ENCODE measurements at regions not wholly inside any gene's neighbourhood (a gene's known extent, or its start where the extent isn't known, plus 50 kb on each side); places are given as distances from the start of the nearest gene placed in this dataset.

DNA sequence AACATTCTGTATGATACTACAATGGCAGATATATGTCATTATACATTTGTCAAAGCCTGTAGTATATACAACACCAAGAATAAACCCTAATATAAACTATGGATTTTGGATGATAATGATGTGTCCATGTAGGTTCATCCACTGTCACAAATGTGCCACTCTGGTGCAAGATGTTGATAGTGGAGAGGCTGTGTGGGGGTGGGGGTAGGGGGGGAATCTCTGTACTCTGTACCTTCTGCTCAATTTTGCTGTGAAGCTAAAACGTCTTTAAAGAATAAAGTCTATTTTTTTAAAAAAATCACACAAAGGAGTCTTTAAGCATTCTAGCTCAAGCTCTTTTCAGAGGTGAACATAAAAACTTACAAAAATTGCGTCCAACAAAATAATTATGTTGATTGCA lies 88.2 kb upstream of the ABI3BP start:
- DNase-seq = no peak

DNA sequence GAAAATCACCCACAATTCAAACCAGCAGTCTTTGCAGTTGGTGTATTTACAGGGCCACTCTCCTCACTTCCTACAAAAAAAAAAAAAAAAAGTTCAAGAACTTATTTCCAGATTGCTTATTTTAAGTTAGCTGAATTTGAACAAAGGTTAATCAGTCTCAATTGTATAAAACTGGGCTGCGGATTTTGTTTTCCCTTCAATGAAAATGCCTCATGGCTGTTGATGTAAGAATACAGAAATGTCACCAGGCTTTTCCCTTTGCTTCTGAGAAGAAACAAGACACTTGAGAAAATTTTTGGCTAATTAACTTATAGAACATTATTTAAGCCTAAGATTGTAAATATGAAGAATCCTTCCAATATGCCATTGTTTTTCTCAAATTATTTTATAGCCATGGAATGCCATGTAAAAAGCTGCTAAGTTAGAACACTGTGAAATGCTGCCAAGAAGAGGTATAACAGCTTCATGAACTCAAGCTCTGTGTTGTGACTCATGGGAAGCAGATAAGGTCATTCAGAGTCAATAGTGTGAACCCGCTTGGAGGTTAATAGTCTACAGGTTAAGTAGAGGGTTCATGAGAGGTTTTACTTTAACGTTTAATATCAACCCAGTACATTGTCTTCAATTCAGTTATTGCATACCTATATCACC lies 84.3 kb upstream of the ABI3BP start:
- no peak for DNase-seq

DNA sequence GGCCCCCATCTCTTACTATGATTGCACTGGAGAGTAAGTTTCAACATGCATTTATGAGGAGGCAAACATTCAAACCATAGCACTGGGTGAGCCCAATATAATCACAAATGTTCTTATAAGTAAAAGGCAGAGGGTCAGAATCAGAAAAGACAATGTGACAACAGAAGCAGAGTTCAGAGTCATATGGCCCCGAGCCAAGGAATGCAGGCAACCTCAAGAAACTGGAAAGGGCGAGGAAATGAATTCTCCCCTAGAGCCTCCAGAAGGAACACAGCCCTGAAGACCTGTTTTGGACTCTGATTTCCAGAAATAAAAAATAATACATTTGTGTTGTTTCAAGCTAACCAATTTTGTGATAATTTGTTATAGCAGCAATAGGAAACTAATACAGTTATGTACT lies 81.3 kb upstream of the ABI3BP start:
- no peak for DNase-seq

DNA sequence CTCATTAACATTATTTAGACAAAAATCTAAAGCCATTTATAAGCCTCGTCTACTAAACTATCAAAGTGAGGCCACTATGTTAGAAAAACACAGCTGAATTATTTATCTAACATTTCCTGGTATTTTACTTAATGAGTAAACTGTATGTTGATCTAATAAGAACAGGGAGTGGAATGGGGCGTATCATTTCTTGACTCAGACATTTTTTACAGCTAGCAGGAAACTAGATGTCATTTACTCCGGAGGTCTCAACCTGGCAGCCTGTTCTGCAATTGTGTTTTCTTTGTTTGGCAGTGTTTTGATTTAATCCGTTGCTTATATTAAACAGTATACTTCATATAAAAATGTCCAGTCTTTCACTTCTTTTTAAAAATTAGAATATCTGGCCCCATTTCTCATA lies 79.1 kb upstream of the ABI3BP start:
- DNase-seq = no peak

DNA sequence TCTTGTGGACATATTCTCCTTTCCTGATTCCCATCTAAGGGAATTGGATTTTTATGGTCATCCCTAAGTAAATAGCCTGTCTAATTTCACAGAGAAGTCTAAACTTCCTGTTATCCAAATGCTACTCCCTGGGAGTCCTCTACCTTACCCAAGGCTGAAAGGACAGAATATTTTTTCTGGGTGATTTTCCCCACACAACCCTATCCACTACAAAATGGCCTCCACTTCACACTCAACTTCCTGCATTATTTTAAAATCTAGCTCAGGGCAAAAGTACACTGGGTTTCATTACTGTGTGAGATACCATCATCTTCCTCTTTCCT lies 77.5 kb upstream of the ABI3BP start:
- no peak for DNase-seq

DNA sequence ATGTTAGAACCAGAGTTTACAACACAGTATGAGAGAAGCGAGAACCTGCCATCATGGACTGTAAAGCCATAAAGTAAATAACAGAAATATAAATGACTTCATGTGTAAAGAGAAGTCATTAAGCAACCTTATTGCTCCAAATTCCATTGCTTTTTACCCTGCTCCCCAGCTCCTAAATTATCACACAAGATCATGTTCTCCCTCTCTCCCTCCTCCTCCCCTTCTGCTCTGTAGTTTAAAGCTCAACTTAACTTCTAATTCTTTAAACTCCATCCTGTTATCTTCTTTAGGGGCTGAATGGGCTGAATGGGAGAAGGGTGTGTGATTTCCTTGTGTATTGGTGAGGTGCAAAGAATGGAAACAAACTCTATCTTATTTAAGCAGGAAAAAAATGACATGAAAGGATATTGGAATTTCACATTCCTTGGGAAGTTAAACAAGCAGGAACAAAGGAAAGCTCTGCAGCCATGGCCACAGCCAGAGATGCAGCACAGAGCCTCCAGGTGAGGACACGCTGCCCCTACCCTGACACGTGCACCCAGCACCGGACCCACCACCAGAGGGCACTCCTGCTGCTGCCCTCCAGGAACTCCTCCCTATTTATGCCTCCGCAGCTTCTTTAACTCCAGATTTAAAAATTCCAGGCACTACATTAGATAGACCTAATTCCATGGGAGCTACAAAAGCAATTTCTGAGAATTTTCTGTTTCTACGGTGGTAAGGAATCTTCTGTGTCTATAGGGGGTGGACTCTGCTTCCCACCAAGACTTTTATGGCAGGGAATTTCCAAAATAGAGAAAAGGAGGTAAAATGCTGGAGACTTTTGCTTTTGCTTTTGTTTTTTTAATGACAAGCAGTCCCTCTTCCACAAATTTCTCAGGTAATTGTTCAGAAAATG lies 76.9 kb upstream of the ABI3BP start:
- DNase-seq = peak; percentile 66

DNA sequence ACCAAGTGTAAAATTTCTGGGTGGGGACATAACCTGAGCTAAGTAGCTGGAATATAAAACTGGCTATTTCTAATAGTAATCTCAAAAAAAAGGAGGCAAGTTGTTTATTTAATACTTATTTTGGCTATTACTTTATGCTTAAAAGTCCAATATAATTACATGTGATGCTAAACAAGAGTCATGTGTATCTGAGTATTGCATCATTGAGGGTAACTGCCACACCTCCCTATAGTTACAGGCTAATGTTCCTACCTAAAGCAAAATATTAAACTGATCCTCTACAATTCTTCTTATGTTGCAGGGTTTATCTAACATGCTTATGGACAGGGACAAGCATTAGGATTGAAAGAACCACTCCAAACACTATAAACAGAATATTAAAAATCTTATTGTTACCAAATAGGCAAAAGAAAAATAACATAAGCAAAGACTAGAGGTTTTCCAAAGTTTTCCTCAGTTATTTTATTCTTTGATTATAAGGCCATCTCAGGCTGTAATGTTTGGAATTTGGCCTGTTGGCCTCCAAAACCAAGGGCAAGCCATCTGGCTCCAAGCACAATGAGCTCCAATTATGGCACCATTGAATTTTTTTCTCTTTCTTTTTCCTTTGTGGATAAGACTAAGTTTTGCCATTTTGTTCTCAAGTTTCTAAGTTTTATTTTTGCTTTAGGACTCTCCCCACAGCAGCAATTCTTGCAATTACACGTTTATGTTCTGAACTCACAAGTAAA lies 75.8 kb upstream of the ABI3BP start:
- DNase-seq = no peak

DNA sequence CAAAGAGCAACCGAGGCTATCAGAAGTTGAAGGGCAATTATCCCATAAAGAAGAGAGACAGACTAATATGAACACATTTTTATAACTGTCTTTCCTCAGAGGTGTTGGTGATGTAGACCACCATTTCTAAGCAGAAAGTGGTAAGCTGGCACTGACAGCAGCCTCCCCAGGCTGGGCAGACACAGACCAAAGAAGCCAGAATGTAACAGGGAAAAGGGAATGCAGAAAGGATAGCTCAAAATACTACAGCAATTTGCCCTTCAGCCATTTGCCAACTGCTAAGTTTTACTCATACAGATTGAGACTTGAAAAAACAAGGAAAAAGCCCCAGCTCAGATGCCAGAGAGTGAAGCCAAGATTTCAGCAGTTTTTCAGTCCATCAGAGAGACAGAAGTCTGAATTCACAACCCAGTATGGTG lies 73.5 kb upstream of the ABI3BP start:
- DNase-seq = no peak

DNA sequence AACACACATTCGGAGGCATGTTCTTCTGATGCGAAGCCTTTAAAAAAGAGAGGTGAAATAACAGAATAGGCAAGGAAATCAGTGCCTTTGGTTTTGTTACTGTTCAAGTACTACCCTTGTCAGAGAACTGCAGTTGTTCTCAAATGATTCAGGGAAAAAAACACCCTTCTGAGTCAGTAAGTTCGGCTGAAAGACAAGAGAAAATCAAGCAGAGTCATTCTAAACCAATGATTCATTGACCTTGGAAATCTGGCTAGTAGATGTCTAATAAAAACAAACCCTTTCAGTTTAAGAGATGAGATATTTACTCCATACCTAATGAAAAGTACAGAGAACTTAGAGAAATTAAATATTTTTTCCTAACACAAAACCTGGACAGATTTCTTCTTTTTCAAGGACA lies 72.7 kb upstream of the ABI3BP start:
- no peak for DNase-seq

DNA sequence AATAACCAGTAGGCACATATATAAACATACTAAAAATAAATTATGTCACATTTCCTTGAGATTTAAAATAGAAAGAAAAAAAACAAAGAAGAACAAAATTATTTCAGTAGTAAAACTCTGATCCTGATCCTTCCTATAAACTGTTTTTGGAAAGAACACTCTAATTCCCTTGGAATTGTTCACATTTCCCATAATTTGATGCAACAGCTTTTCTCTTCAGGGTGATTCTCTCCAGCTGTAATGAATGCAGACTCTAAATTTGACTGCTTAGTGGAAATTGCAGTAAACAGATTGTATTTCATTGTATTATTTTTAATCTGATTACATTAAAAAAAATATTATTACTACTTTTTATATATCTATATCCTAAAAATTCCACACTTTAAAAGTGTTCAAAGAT lies 70.2 kb upstream of the ABI3BP start:
- DNase-seq = no peak

DNA sequence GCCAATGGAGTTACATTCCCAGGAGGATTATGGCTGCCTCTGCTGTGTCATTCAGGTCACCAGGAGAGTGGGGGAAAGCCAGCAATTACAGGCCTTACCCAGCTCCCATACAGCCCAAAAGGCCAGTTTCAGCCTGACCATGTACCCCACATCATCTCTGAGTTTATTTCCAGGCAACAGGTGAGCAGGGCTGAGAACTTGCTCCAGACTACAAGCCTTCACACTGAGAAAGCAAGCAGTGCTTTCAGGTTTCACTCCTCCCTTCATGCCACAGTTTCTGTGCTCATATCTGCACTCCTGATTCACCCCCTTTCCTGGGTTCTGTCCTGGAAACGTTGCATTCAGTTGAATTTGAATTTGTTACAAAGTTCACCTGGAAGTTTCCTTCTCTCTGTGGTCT lies 68.1 kb upstream of the ABI3BP start:
- DNase-seq = no peak

DNA sequence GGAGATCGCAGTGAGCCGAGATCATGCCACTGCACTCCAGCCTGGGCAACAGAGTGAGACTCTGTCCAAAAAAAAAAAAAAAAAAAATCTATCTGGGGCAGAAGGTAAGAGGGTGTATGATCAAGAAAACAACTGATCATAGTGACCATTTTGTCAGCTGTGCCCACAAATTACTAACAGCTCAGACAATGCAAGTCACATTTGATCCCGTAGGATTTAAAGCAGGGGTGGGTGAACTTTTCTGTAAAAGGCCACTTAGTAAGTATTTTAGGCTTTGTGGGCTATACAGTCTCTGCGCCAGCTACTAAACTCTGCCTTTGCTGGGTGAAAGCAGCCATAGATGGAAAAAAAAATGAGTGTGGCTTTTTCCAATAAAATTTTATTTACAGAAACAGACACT lies 57.6 kb upstream of the ABI3BP start:
- no peak for DNase-seq

DNA sequence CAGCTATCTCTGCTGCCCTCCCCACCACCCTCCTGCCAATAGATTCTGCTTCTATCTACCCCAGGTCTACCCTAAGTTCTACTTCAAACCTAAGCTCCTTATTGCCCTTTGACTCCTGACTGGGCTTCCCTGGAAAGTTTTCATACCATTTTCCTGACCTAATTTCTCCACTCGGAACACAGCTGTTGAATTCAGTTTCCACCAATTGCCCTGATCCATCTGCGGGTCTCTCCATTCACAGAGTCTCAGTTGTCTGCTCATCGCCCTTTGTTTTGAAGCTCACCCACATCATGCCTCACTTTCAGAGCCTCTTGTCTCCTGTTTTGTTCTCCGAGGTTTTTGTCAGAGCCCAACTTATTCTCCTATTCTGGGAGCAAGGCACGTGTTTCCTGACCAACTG lies 56.8 kb upstream of the ABI3BP start:
- DNase-seq = no peak

DNA sequence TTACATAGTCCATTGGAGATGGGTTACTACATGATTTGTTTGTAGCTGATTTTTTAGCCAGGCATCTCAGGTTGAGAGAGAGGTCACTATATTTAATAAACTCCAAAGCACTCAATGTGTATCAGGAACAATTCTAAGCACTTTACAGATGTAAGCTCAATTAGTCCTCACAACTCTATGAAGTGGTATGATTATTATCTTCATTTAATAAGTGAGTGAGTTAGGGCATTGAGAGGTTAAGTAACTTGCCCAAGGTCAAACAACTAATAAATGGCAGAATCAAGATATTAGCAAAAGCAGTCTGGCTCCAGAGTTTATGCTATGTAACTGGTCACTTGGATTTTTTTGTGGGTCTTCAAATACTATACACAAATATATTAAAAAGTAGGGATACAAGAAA lies 56.3 kb upstream of the ABI3BP start:
- DNase-seq = no peak

DNA sequence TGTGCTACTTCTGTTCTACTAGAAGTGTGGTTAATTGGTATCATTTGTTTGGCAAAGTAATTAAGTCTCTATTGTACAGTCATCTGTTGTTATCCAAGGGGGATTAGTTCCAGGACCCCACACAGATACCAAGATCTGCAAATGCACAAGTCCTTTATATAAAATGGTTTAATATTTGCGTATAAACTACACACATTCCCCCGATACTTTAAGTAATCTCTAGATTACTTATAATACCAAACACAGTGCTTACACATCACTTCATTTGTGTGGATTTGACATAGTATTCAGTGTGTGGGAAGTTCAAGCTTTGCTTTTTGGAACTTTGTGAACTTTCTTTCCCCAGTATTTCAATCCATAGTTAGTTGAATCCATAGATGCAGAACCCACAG lies 50.5 kb upstream of the ABI3BP start:
- DNase-seq = no peak

DNA sequence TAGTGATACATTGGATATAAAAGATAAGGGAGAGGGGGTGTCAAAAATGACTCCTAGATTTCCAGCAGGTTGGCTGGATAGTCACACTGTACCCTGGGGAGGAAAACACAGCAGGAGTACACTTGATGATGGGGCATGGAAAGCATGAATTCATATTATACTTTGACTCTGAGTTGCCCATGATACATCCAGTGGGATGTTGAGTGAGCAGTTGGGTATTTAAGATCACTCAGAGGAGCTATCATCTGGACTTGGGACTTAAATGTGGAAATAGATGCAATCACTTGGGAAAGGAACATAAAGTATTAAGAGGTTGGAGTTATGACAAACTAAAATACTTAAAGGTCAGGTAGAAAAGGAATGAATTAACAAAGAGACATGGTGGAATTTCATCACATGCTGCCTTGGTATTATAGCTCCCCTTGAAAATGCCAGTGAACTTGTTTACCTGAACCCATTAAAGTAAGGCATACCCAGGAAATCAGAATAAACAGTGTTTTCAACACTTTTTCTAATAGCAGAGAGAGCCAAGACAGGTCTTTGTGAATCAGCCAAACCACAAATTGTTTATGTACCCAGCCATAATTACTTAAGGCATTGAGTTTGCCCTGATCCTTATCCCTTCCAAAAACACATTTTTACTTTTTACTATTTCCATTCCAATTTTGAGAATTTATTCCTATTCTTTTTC lies 49.9 kb upstream of the ABI3BP start:
- no peak for DNase-seq
